ENCODE measurements at regions not wholly inside any gene's neighbourhood (a gene's known extent, or its start where the extent isn't known, plus 50 kb on each side); places are given as distances from the start of the nearest gene placed in this dataset.
"Not testable (repeated sequence)": the region's sequence is repeated elsewhere in the genome, so short reads cannot be mapped to it uniquely, and the experiment has no call there.

GRCh38 chr4:27075603-27076002 is 215.0 kb downstream of the STIM2 start:
- H3K27ac Mint-ChIP-seq; DNase-seq; H3K36me3 Mint-ChIP-seq (ENCODE audit: low read depth); H3K9me3 Mint-ChIP-seq; intact Hi-C loops (cut with micrococcal nuclease); H3K27me3 Mint-ChIP-seq (ENCODE audit: low read depth); CTCF ChIA-PET; H3K4me3 Mint-ChIP-seq; H3K4me1 Mint-ChIP-seq (ENCODE audit: low read depth): not testable (repeated sequence)

DNA sequence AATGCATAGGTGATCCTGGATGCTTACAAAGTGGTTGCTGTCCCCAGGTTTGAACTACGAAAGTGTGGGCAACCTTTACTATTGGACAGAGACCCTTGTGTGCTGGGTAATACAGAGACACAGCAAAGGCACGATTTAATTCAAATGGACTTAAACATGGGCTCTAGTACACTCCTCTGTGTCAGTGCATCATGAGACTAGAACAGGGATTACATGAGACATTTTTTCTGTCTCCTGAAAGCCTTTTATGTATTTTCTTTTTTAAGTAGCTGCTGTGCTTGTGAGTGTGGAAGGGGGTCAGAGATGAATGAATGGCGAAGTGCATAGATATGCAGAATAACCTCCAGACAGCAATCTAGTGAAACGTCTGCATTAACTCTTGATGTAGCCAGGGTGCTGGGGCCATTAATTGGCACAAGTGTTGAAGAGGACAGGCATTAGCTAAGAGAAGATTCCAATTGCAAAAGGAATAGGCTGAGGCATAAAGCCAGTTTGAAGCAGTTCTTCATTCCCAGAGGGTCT is 218.4 kb downstream of the STIM2 start:
- intact Hi-C loops (cut with micrococcal nuclease): no loop called here
- Mint-ChIP-seq H3K4me1 (ENCODE audit: low read depth) (no peaks in the 10 kb centered on the region), H3K9me3 (no peaks in the 10 kb centered on the region), H3K27me3 (ENCODE audit: low read depth) (peaks cover 12% of the 10 kb centered on the region), H3K4me3 (no peak overlapping the region), H3K27ac (no peak overlapping the region), H3K36me3 (ENCODE audit: low read depth) (no peaks in the 10 kb centered on the region)
- DNase-seq: no peak
- CTCF ChIA-PET: interaction anchor here (1.3 to 1.4 kb wide), 2 partner anchors 30 to 33 kb away, joined by 3 read pairs; no protein-coding TSS in a partner anchor

GRCh38 chr4:27081675-27082586 is 221.3 kb downstream of the STIM2 start:
- no peak overlapping the region for H3K27ac Mint-ChIP-seq
- peaks cover 36% of the 10 kb centered on the region for H3K27me3 Mint-ChIP-seq (ENCODE audit: low read depth)
- H3K4me1 Mint-ChIP-seq (ENCODE audit: low read depth): peaks cover 7% of the 10 kb centered on the region
- CTCF ChIA-PET: interaction anchor here (0.6 kb wide), 1 partner anchor 1023 kb away, joined by 4 read pairs; no protein-coding TSS in a partner anchor
- H3K9me3 Mint-ChIP-seq: no peaks in the 10 kb centered on the region
- H3K4me3 Mint-ChIP-seq: no peak overlapping the region
- intact Hi-C loops (cut with micrococcal nuclease): no loop called here
- DNase-seq: no peak
- H3K36me3 Mint-ChIP-seq (ENCODE audit: low read depth): no peaks in the 10 kb centered on the region

DNA sequence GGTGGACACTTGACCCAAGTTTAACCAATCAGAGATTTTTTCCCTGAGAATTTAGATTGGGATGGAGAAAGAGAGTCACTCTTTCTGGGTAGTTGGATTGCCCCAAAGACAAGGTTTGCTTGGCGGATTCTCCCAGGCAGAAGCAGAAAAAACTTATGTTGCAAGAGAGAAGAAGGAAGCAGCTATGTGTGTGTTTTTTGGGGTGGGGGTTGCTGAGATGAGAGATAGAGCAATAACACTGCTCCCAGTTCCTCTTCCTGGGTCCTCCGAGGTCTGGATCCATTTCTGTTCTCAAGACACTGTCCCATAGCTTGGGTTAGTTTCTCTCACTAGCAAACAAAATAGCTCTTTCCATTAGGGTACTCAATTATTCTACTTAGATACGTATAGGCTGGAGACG is 222.1 kb downstream of the STIM2 start:
- no peaks in the 10 kb centered on the region for H3K9me3 Mint-ChIP-seq
- CTCF ChIA-PET: interaction anchor here (0.7 kb wide), 1 partner anchor 543 kb away, joined by 3 read pairs; no protein-coding TSS in a partner anchor

GRCh38 chr4:27084685-27085361 is 224.2 kb downstream of the STIM2 start:
- Mint-ChIP-seq H3K9me3 (no peaks in the 10 kb centered on the region), H3K27ac (no peak overlapping the region), H3K27me3 (ENCODE audit: low read depth) (peaks cover 57% of the 10 kb centered on the region), H3K36me3 (ENCODE audit: low read depth) (no peaks in the 10 kb centered on the region), H3K4me3 (no peak overlapping the region), H3K4me1 (ENCODE audit: low read depth) (peaks cover 7% of the 10 kb centered on the region)
- peak; percentile 36 for DNase-seq
- intact Hi-C loops (cut with micrococcal nuclease): loop anchor here (2.0 kb wide), 1 partner anchor 36 kb away; no protein-coding TSS in a partner anchor
- CTCF ChIA-PET: interaction anchor here (0.8 to 1.5 kb wide), 2 partner anchors 36 to 37 kb away, joined by 3 to 5 read pairs; no protein-coding TSS in a partner anchor

More for the DNA sequence above, 222.1 kb downstream of the STIM2 start:
- DNase-seq: no peak
- Mint-ChIP-seq H3K27me3 (ENCODE audit: low read depth) (peaks cover 43% of the 10 kb centered on the region), H3K4me1 (ENCODE audit: low read depth) (peaks cover 7% of the 10 kb centered on the region), H3K36me3 (ENCODE audit: low read depth) (no peaks in the 10 kb centered on the region), H3K27ac (no peak overlapping the region), H3K4me3 (no peak overlapping the region)
- intact Hi-C loops (cut with micrococcal nuclease): no loop called here

- peaks cover 59% of the 10 kb centered on the region for H3K27me3 Mint-ChIP-seq (ENCODE audit: low read depth)
- no peaks in the 10 kb centered on the region for H3K36me3 Mint-ChIP-seq (ENCODE audit: low read depth)
- H3K27ac Mint-ChIP-seq: no peak overlapping the region
- intact Hi-C loops (cut with micrococcal nuclease): loop anchor here (2.0 kb wide), 1 partner anchor 37 kb away; no protein-coding TSS in a partner anchor
- H3K4me3 Mint-ChIP-seq: no peak overlapping the region
- no peaks in the 10 kb centered on the region for H3K9me3 Mint-ChIP-seq
- peaks cover 7% of the 10 kb centered on the region for H3K4me1 Mint-ChIP-seq (ENCODE audit: low read depth)
- no peak for DNase-seq
- CTCF ChIA-PET: interaction anchor here (1.5 kb wide), 1 partner anchor 37 kb away, joined by 5 read pairs; no protein-coding TSS in a partner anchor
Measured at GRCh38 chr4:27085396-27085795, 224.8 kb downstream of the STIM2 start.

GRCh38 chr4:27087306-27088045 is 226.8 kb downstream of the STIM2 start:
- no peak overlapping the region for H3K4me3 Mint-ChIP-seq
- H3K27me3 Mint-ChIP-seq (ENCODE audit: low read depth): peaks cover 65% of the 10 kb centered on the region
- CTCF ChIA-PET: no interaction called here
- no peak for DNase-seq
- no peaks in the 10 kb centered on the region for H3K36me3 Mint-ChIP-seq (ENCODE audit: low read depth)
- intact Hi-C loops (cut with micrococcal nuclease): no loop called here
- no peak overlapping the region for H3K27ac Mint-ChIP-seq
- no peaks in the 10 kb centered on the region for H3K9me3 Mint-ChIP-seq
- H3K4me1 Mint-ChIP-seq (ENCODE audit: low read depth): peaks cover 7% of the 10 kb centered on the region

GRCh38 chr4:27088491-27088890 is 227.8 kb downstream of the STIM2 start:
- no peak for DNase-seq
- no peak overlapping the region for H3K27ac Mint-ChIP-seq
- intact Hi-C loops (cut with micrococcal nuclease): no loop called here
- no peaks in the 10 kb centered on the region for H3K9me3 Mint-ChIP-seq
- H3K4me1 Mint-ChIP-seq (ENCODE audit: low read depth): peaks cover 7% of the 10 kb centered on the region
- CTCF ChIA-PET: no interaction called here
- no peaks in the 10 kb centered on the region for H3K36me3 Mint-ChIP-seq (ENCODE audit: low read depth)
- peaks cover 65% of the 10 kb centered on the region for H3K27me3 Mint-ChIP-seq (ENCODE audit: low read depth)
- no peak overlapping the region for H3K4me3 Mint-ChIP-seq

GRCh38 chr4:27089186-27089585 is 228.5 kb downstream of the STIM2 start:
- Mint-ChIP-seq H3K4me3 (no peak overlapping the region), H3K9me3 (no peaks in the 10 kb centered on the region), H3K27ac (no peak overlapping the region), H3K36me3 (ENCODE audit: low read depth) (no peaks in the 10 kb centered on the region), H3K27me3 (ENCODE audit: low read depth) (peaks cover 58% of the 10 kb centered on the region), H3K4me1 (ENCODE audit: low read depth) (peaks cover 7% of the 10 kb centered on the region)
- no peak for DNase-seq
- intact Hi-C loops (cut with micrococcal nuclease): no loop called here
- CTCF ChIA-PET: no interaction called here

DNA sequence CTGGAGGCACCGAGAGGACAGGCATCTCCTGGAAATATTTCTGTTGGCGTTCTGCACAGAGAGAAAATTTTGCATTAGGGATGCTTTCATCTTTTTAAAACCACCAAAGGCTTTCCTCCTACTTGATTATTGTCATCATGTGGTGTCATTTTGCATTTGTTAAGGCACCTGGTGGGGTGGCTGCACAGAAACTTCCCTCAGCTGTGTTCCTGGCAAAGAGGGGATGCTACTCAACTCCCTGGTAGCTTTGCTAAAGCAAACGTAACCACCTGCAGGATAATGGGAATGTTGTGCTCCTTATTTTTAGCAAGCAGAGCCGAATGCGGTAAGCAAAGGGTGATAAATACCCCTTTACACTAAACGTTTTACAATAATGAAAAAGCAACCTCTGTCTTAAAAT is 229.8 kb downstream of the STIM2 start:
- Mint-ChIP-seq H3K4me3 (no peak overlapping the region), H3K27ac (no peak overlapping the region), H3K4me1 (ENCODE audit: low read depth) (peaks cover 2% of the 10 kb centered on the region), H3K27me3 (ENCODE audit: low read depth) (peaks cover 49% of the 10 kb centered on the region), H3K9me3 (no peaks in the 10 kb centered on the region), H3K36me3 (ENCODE audit: low read depth) (no peaks in the 10 kb centered on the region)
- intact Hi-C loops (cut with micrococcal nuclease): no loop called here
- no peak for DNase-seq
- CTCF ChIA-PET: no interaction called here

DNA sequence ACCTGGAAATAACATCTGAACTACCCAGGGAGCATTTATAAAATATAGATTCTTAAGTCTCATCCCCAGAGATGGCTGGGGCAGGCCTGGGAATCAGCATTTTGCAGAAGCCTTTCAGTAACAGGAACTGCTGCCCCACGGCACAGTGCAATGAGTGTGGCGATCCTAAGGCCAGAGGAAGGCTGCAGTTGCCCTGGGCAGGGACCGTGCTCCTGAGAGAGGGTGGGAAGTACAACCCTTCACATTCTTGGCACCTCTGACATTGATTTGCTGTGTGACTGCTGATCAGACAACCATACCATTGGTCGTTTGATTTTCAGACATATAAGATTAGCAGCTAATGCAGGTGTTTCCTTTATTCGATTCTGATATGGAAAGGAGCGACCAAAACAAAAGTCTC is 233.6 kb downstream of the STIM2 start:
- CTCF ChIA-PET: interaction anchor here (0.6 kb wide), 1 partner anchor 164 kb away, joined by 3 read pairs; no protein-coding TSS in a partner anchor
- no peak overlapping the region for H3K27ac Mint-ChIP-seq
- no peak for DNase-seq
- intact Hi-C loops (cut with micrococcal nuclease): no loop called here
- no peaks in the 10 kb centered on the region for H3K4me1 Mint-ChIP-seq (ENCODE audit: low read depth)
- no peak overlapping the region for H3K4me3 Mint-ChIP-seq
- H3K9me3 Mint-ChIP-seq: no peaks in the 10 kb centered on the region
- H3K36me3 Mint-ChIP-seq (ENCODE audit: low read depth): no peaks in the 10 kb centered on the region
- peaks cover 17% of the 10 kb centered on the region for H3K27me3 Mint-ChIP-seq (ENCODE audit: low read depth)

DNA sequence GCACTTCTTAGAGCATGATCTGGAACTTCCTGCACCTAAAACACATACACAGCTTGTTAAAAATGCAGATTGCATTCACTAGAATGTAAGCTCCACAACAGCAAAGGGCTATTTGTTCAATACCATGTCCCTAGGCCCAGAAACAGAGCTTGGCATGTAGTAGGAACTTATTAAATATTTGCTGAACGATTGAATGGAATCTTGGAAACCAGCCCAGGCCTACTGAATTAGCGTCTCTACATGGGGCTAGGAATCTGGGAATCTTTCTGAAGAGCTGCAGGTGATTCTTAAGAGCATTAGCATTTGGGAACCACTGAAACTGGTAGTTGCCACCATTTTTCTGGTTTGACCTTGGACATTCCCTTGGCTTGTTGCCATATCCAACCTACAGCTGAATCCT is 234.1 kb downstream of the STIM2 start:
- Mint-ChIP-seq H3K4me3 (no peak overlapping the region), H3K36me3 (ENCODE audit: low read depth) (no peaks in the 10 kb centered on the region), H3K9me3 (no peaks in the 10 kb centered on the region), H3K27ac (no peak overlapping the region), H3K4me1 (ENCODE audit: low read depth) (no peaks in the 10 kb centered on the region), H3K27me3 (ENCODE audit: low read depth) (peaks cover 16% of the 10 kb centered on the region)
- no peak for DNase-seq
- CTCF ChIA-PET: interaction anchor here (0.6 kb wide), 1 partner anchor 164 kb away, joined by 3 read pairs; no protein-coding TSS in a partner anchor
- intact Hi-C loops (cut with micrococcal nuclease): no loop called here
